ENCODE measurements at regions not wholly inside any gene's neighbourhood (a gene's known extent, or its start where the extent isn't known, plus 50 kb on each side); places are given as distances from the start of the nearest gene placed in this dataset.

- TF ChIP-seq CTCF (IDR thresholded peaks at IDR 0.05) = no peak
- no peak for TF ChIP-seq POLR2A (IDR thresholded peaks at IDR 0.05)
Observed at GRCh38 chr1:173268786-173269277, 61.7 kb upstream of the TNFSF4 start.

Measured in heart left ventricle (tissue), 13 donors.